IMR-90 (cell line): ENCODE measurements at regions not wholly inside any gene's neighbourhood (a gene's known extent, or its start where the extent isn't known, plus 50 kb on each side); places are given as distances from the start of the nearest gene placed in this dataset.

Experiments
- ATAC-seq: fragments of 200-7000 bp; cut with Tn5 transposase; 2 replicates; pipeline ENCODE4 v1.9.1; 2020; ENCODE audit warnings: low read depth, mild to moderate bottlenecking, moderate library complexity
- BruUV-seq: library from RNA; stranded (reverse); fragments of 400-500 nt; replicated peaks from 2 replicates; lab custom pipeline; 2021; lab: Mats Ljungman, UMichigan
- CTCF ChIA-PET: fragments of 300-600 bp; formaldehyde crosslinking; extraction: SDS; loops from one replicate; lab custom pipeline; 2021; ENCODE audit warnings: antibody characterized with exemption; lab: Yijun Ruan, JAX
- POLR2A ChIA-PET: fragments of 300-600 bp; sonication (Branson Sonifier 250); formaldehyde crosslinking; loops from one replicate; lab custom pipeline; 2022; ENCODE audit warnings: antibody characterized with exemption; ENCODE audit not compliant: unreplicated experiment; lab: Charles Lee
- DNase-seq: peaks from one replicate; pipeline ENCODE4 v3.0.0; 2013
- H2AFZ ChIP-seq: replicated peaks from 2 replicates; pipeline ENCODE3; 2013; ENCODE audit warnings: low read length, mild to moderate bottlenecking; ENCODE audit not compliant: poor library complexity
- H2AK5ac ChIP-seq: 2 replicates; pipeline ENCODE4 v1.6.1; 2013; ENCODE audit warnings: low read depth, low read length, inconsistent platforms
- H2AK9ac ChIP-seq: replicated peaks from 2 replicates; pipeline ENCODE3; 2013; ENCODE audit warnings: mild to moderate bottlenecking, low read depth, low read length, moderate library complexity; ENCODE audit not compliant: poor library complexity
- H2BK120ac ChIP-seq: 2 replicates; pipeline ENCODE4 v1.6.1; 2013; ENCODE audit warnings: low read depth, low read length, inconsistent platforms
- H2BK15ac ChIP-seq: 3 replicates; pipeline ENCODE4 v1.6.1; 2013; ENCODE audit warnings: low read depth, low read length, inconsistent platforms
- H2BK20ac ChIP-seq: 2 replicates; pipeline ENCODE4 v1.6.1; 2013; ENCODE audit warnings: low read depth, mild to moderate bottlenecking, inconsistent platforms, low read length, moderate library complexity
- H2BK5ac ChIP-seq: 2 replicates; pipeline ENCODE4 v1.6.1; 2013; ENCODE audit warnings: mild to moderate bottlenecking, low read depth, low read length, inconsistent platforms; ENCODE audit not compliant: poor library complexity, severe bottlenecking
- H3K14ac ChIP-seq: replicated peaks from 2 replicates; pipeline ENCODE4 v1.6.1; 2013; ENCODE audit warnings: low read depth, low read length, inconsistent platforms
- H3K18ac ChIP-seq: 2 replicates; pipeline ENCODE4 v1.6.1; 2013; ENCODE audit warnings: low read depth, low read length, control low read depth
- H3K23ac ChIP-seq: 2 replicates; pipeline ENCODE4 v1.6.1; 2013; ENCODE audit warnings: low read depth, low read length, inconsistent platforms
- H3K27ac ChIP-seq: 2 replicates; pipeline ENCODE4 v1.5.1; 2013; ENCODE audit warnings: mild to moderate bottlenecking, control low read depth, low read length; ENCODE audit not compliant: insufficient read depth
- H3K27me3 ChIP-seq: 2 replicates; pipeline ENCODE4 v1.6.1; 2013; ENCODE audit warnings: low read length; ENCODE audit not compliant: control insufficient read depth, insufficient read depth
- H3K36me3 ChIP-seq: 2 replicates; pipeline ENCODE4 v1.6.1; 2013; ENCODE audit warnings: low read length, mixed read lengths; ENCODE audit not compliant: control insufficient read depth, insufficient read depth
- H3K4ac ChIP-seq: 2 replicates; pipeline ENCODE4 v1.6.1; 2013; ENCODE audit warnings: low read depth, low read length, inconsistent platforms
- H3K4me1 ChIP-seq: 2 replicates; pipeline ENCODE4 v1.6.1; 2013; ENCODE audit warnings: low read length, mixed read lengths; ENCODE audit not compliant: control insufficient read depth, insufficient read depth
- H3K4me2 ChIP-seq: 2 replicates; pipeline ENCODE4 v1.6.1; 2013; ENCODE audit warnings: low read depth, mild to moderate bottlenecking, control low read depth, low read length, moderate library complexity
- H3K4me3 ChIP-seq: 2 replicates; pipeline ENCODE4 v1.5.1; 2013; ENCODE audit warnings: low read depth, mild to moderate bottlenecking, control low read depth, low read length, moderate library complexity; ENCODE audit not compliant: insufficient read depth
- H3K56ac ChIP-seq: 2 replicates; pipeline ENCODE4 v1.6.1; 2013; ENCODE audit warnings: low read length, inconsistent platforms; ENCODE audit not compliant: insufficient read depth; ENCODE audit errors: extremely low read depth
- H3K79me1 ChIP-seq, 2 experiments: 2 replicates each; pipeline ENCODE4 v1.6.1; 2013; ENCODE audit warnings: low read length in 2 of 2, inconsistent platforms in 1 of 2, low read depth in 1 of 2
- H3K9ac ChIP-seq: 2 replicates; pipeline ENCODE4 v1.6.1; 2013; ENCODE audit warnings: low read depth, low read length, control low read depth
- H3K9me1 ChIP-seq: 2 replicates; pipeline ENCODE4 v1.6.1; 2013; ENCODE audit warnings: low read length, inconsistent platforms; ENCODE audit not compliant: insufficient read depth
- H3K9me3 ChIP-seq: 2 replicates; pipeline ENCODE4 v1.6.1; 2013; ENCODE audit warnings: low read length; ENCODE audit not compliant: control insufficient read depth, insufficient read depth
- H4K20me1 ChIP-seq: 2 replicates; pipeline ENCODE4 v1.6.1; 2013; ENCODE audit warnings: low read length, inconsistent platforms; ENCODE audit not compliant: insufficient read depth
- H4K5ac ChIP-seq: 2 replicates; pipeline ENCODE4 v1.6.1; 2013; ENCODE audit warnings: mild to moderate bottlenecking, low read depth, low read length, control low read depth
- H4K8ac ChIP-seq, 2 experiments: 2 replicates each; pipeline ENCODE4 v1.6.1; 2013; ENCODE audit warnings: low read depth in 2 of 2, low read length in 2 of 2, control low read depth in 1 of 2, inconsistent platforms in 1 of 2
- H4K91ac ChIP-seq: 2 replicates; pipeline ENCODE4 v1.6.1; 2013; ENCODE audit warnings: low read depth, low read length, inconsistent platforms; ENCODE audit not compliant: insufficient read depth
- CTCF ChIP-seq: conservative IDR thresholded peaks from 2 replicates; pipeline ENCODE4 v1.5.1; 2012; ENCODE audit warnings: mild to moderate bottlenecking, low read depth, low read length, improper control_type of control experiment
- MAFK ChIP-seq: IDR thresholded peaks from 2 replicates; pipeline ENCODE4 v1.6.1; 2012; ENCODE audit warnings: low read depth, low read length, improper control_type of control experiment
- NFE2L2 ChIP-seq: fragments of 150-350 bp; IDR thresholded peaks from 2 replicates; pipeline ENCODE4 v1.6.1; 2016; ENCODE audit warnings: low read depth, mild to moderate bottlenecking, low read length
- USF2 ChIP-seq: fragments of 150-350 bp; IDR thresholded peaks from 2 replicates; pipeline ENCODE4 v1.6.1; 2017; ENCODE audit warnings: mild to moderate bottlenecking, antibody characterized with exemption, low read length, low read depth
- WGBS, 2 experiments: methylation state at CpG; one replicate each; pipeline versions ENCODE4 v1.1.5 to v1.1.7; 2013; ENCODE audit warnings: missing lambda C conversion rate in 2 of 2; ENCODE audit not compliant: insufficient read length in 1 of 2; ENCODE audit errors: extremely low coverage in 2 of 2; 5-methylcytosine and 5-hydroxymethylcytosine counted together
- dilution Hi-C: fragments of 300-500 bp; cut with HindIII; formaldehyde crosslinking; loops from one replicate; pipeline ENCODE4 v1.14.3; 2018; ENCODE audit warnings: low sequenced_read_pairs; ENCODE audit not compliant: unreplicated experiment
- in situ Hi-C: fragments of 300-500 bp; cut with MboI; formaldehyde crosslinking; loops from 3 replicates; pipeline ENCODE4 v1.14.3; 2019; ENCODE audit warnings: low sequenced_read_pairs, inconsistent platforms, mixed read lengths
- intact Hi-C: fragments of 100-400 bp; cut with micrococcal nuclease; formaldehyde crosslinking; loops from 2 replicates; pipeline ENCODE4 v1.10.0; 2022

GRCh38 chr21:17128132-17128531, 384.7 kb upstream of the CXADR start:
- H4K8ac ChIP-seq: no peak overlapping the region

More at GRCh38 chr21:17128132-17128531, 384.7 kb upstream of the CXADR start:
- H3K79me1 ChIP-seq: no peaks in the 10 kb centered on the region
- H3K27ac ChIP-seq: no peak overlapping the region
- ChIA-PET POLR2A (no interaction called here), CTCF (no interaction called here)
- H2BK15ac ChIP-seq: no peak overlapping the region
- intact Hi-C loops (no loop called here), dilution Hi-C loops (no loop called here), in situ Hi-C loops (no loop called here)
- H4K91ac ChIP-seq: no peak overlapping the region
- H3K18ac ChIP-seq: no peak overlapping the region
- no peak overlapping the region for H3K4ac ChIP-seq
- no TSS peak for BruUV-seq
- H2AK9ac ChIP-seq: no peak overlapping the region
- no peak overlapping the region for H2BK120ac ChIP-seq
- no peak overlapping the region for H3K9ac ChIP-seq
- H2BK5ac ChIP-seq: no peak overlapping the region
- TF ChIP-seq NFE2L2 (no peak), CTCF (no peak), USF2 (no peak), MAFK (no peak)
- no peak for ATAC-seq
- H3K4me1 ChIP-seq: no peaks in the 10 kb centered on the region
- no peak overlapping the region for H3K4me2 ChIP-seq
- no peak for DNase-seq
- H2BK20ac ChIP-seq: no peak overlapping the region
- H4K5ac ChIP-seq: no peak overlapping the region
- no peaks in the 10 kb centered on the region for H3K27me3 ChIP-seq
- H3K36me3 ChIP-seq: no peaks in the 10 kb centered on the region
- H3K9me1 ChIP-seq: no peaks in the 10 kb centered on the region
- no peak overlapping the region for H3K14ac ChIP-seq
- no peak overlapping the region for H3K4me3 ChIP-seq
- no peak overlapping the region for H3K56ac ChIP-seq
- H3K9me3 ChIP-seq: peaks cover 6% of the 10 kb centered on the region; the same call in 1 of the 2 replicates
- H4K20me1 ChIP-seq: no peaks in the 10 kb centered on the region
- H2AK5ac ChIP-seq: no peak overlapping the region
- no peak overlapping the region for H3K23ac ChIP-seq
- 0% methylated on average over 1 of the region's 5 CpGs; no CpG with 5 or more reads in 1 of the 2 experiments for WGBS, 2 experiments
- H2AFZ ChIP-seq: no peak overlapping the region
